VCaP (cell line): ENCODE measurements at regions not wholly inside any gene's neighbourhood (a gene's known extent, or its start where the extent isn't known, plus 50 kb on each side); places are given as distances from the start of the nearest gene placed in this dataset.

Experiments used
- H3K27ac ChIP-seq: fragments of 450-650 bp; 2 replicates; pipeline ENCODE4 v1.5.1; 2017
- TF ChIP-seq, protein P1 (sequence below): fragments of 450-650 bp; conservative IDR thresholded peaks from 2 replicates; pipeline ENCODE4 v1.5.1; 2017; ENCODE audit warnings: mild to moderate bottlenecking, moderate library complexity

DNA sequence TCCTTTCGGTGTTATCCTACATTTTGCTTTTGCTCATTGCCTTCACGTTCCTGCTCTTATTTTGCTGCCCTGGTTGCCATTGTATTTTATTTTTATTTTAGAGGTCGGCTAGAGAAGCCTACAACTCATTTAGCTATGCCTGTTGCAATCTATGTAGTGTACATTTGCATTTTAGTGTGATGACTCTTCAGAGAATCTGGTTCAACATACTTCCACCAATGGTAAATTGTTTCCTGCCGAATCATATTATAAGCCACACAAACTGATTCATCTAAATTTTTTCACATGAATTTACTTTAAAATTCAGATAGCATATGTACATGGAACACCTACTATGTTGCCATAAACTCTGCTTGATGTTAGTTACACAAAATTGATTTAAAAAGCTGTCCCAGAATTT lies 1596.9 kb downstream of the PLA2G4A start:
- TF ChIP-seq, protein P1, sequence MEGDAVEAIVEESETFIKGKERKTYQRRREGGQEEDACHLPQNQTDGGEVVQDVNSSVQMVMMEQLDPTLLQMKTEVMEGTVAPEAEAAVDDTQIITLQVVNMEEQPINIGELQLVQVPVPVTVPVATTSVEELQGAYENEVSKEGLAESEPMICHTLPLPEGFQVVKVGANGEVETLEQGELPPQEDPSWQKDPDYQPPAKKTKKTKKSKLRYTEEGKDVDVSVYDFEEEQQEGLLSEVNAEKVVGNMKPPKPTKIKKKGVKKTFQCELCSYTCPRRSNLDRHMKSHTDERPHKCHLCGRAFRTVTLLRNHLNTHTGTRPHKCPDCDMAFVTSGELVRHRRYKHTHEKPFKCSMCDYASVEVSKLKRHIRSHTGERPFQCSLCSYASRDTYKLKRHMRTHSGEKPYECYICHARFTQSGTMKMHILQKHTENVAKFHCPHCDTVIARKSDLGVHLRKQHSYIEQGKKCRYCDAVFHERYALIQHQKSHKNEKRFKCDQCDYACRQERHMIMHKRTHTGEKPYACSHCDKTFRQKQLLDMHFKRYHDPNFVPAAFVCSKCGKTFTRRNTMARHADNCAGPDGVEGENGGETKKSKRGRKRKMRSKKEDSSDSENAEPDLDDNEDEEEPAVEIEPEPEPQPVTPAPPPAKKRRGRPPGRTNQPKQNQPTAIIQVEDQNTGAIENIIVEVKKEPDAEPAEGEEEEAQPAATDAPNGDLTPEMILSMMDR, result no peak
- H3K27ac ChIP-seq, result no peak overlapping the region

DNA sequence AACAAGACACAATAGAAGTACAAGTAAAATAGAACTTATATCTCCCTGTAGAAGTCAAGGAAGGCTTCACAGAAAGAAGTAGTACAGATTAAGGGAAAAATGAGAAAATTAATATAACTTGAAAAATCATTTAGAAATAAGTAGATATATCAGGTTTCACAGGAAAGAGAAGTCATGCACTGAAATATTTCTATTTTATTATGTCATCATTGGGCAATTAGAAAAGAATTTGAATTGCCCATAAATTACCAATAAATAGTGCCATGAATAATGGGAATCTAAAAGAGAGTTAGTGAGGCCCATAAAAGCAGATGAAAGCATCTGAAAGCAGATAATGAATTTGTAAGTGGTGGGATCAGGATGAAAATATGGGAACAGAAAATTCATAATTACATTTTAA lies 1597.8 kb downstream of the PLA2G4A start:
- no peak overlapping the region for H3K27ac ChIP-seq
- TF ChIP-seq, protein P1, result no peak

DNA sequence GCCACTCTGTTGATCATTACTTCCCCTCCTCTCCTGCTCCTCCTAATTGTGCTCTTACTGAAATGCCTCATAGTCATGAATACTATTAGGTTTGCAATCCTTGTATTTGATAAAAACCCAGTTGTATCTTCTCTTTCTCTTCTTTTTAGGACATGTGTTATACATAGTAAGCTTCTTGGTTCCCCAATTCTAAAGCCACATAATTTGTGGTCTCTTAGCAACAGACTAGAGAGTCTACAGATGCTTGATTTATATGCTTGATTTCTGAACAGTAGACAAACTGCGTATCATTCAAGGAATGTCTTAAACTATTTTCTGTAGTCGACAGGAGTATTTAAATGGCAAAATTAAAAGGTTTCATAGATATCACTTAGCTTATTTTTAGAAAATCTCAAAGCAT lies 1598.9 kb downstream of the PLA2G4A start:
- TF ChIP-seq, protein P1, result no peak
- H3K27ac ChIP-seq, result no peak overlapping the region

DNA sequence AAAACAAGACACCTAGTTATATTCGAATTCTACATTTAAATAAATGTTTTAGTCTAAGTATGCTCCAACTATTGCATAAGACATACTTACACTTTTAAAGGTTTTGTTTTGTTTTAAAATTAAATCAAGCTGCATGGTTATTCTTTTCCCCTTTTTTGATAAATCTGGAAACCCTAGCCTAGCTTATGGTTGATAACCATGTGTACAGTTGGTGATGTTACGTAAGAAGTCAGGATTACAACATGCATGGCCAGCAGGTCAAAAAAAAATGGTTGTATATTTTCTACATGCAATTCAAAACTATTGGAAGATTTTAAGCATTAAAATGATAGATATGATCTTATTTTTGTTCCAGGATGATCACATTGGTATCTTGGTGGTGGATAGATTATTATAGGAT lies 1600.6 kb downstream of the PLA2G4A start:
- H3K27ac ChIP-seq, result no peak overlapping the region
- TF ChIP-seq, protein P1, result no peak

DNA sequence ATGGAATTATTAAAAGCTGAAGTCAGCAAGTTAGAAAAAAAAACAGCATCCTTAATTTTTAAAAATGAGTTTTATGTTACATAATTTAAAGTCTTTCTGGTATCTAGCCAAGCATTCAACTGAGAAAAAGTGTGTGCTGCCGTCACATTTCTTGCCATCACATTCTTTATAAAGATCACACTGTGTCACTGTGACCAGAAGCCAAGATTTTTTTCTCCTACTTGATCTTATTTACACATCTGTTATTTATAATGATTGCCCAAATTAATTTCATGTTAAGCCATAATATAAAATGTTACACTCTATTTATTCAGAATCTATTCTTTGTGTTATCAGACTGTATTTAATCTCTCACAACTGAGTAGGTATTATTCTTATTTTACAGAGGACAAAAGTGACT lies 1603.7 kb downstream of the PLA2G4A start:
- TF ChIP-seq, protein P1, result no peak
- no peak overlapping the region for H3K27ac ChIP-seq

DNA sequence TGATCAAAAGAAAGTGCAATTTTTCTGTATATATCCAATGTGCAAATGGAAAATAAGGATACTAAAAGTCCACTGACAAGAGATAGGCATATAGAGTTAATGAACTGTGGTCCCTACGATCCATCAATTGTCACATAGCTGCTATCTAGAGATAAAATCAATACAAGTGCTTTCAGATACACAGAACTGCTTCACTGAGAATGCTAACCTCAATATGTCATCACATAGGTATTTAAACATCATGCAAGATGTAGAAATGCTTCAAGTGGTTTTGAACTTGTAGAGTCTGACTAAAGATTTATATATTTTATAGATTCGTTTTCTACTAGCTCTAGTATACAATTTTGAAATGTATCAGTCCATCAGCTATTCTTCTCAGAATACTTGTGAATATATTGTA lies 1604.7 kb downstream of the PLA2G4A start:
- TF ChIP-seq, protein P1, result no peak
- no peak overlapping the region for H3K27ac ChIP-seq

DNA sequence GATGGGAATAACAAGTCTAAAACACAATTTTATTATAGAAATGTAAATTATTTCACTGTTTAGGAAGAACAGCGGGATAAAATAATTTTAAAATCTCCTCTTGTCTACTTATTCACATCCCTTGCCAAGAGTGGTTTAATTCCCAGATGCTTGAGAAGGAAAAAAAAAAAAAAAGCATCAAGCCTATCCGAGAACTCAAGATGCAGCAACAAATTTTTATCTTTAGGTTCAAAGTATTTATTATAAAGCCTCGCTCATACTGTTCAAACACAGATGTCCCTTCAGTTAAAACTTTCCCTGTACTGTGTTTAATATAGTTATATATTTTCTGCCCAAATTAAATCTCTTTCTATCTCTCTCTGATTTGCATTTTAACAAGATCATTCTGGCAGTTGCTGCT lies 1615.8 kb downstream of the PLA2G4A start:
- no peak overlapping the region for H3K27ac ChIP-seq
- TF ChIP-seq, protein P1, result no peak

DNA sequence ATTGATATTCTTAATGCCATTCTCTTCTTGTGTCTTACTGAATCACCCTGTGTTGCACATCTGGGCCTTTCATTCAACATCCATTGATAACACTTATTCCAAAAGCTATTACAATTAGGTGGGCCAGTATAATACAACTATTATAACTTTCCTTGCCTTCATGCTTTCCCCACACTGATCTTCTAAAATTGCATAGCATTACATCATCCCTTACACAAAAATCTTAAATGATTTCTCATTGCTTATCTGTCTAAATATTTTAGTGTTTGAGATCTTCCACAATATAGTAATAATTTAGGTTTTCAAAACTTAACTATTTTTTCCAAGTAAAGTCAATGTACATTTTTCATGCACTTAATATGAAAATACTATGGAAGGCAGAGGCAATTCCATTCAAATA lies 1634.1 kb downstream of the PLA2G4A start:
- no peak overlapping the region for H3K27ac ChIP-seq
- TF ChIP-seq, protein P1, result no peak
